HEK293 (cell line): ENCODE measurements at regions not wholly inside any gene's neighbourhood (a gene's known extent, or its start where the extent isn't known, plus 50 kb on each side); places are given as distances from the start of the nearest gene placed in this dataset.

Experiments
- CTCF ChIA-PET: fragments of 350-600 bp; formaldehyde crosslinking; extraction: SDS; loops from one replicate; lab custom pipeline; 2021; ENCODE audit warnings: antibody characterized with exemption; lab: Yijun Ruan, JAX
- POLR2A ChIA-PET: fragments of 300-600 bp; formaldehyde crosslinking; extraction: SDS; loops from one replicate; lab custom pipeline; 2020; ENCODE audit warnings: antibody characterized with exemption, inconsistent platforms; lab: Yijun Ruan, JAX
- H3K27ac ChIP-seq: fragments of 200-500 bp; sonication (Bioruptor generic); 2 replicates; pipeline ENCODE4 v1.5.1; 2014; ENCODE audit warnings: low read depth, low read length, control low read depth, inconsistent platforms; ENCODE audit errors: extremely low read depth
- H3K36me3 ChIP-seq, 2 experiments: fragments of 200-500 bp in 1 of 2; sonication (Bioruptor generic) in 1 of 2; 1 replicate in 1 of 2; 2 replicates in 1 of 2; pipeline ENCODE4 v1.5.1; 2014 to 2017; ENCODE audit warnings: inconsistent platforms in 2 of 2, low read length in 2 of 2; ENCODE audit not compliant: control insufficient read depth in 2 of 2, insufficient read depth in 1 of 2
- H3K4me1 ChIP-seq: fragments of 200-500 bp; sonication (Bioruptor generic); 2 replicates; pipeline ENCODE4 v1.5.1; 2014; ENCODE audit warnings: mild to moderate bottlenecking, low read length, inconsistent platforms; ENCODE audit not compliant: control insufficient read depth, insufficient read depth
- H3K4me3 ChIP-seq: 2 replicates; pipeline ENCODE4 v1.5.1; 2011; ENCODE audit warnings: low read depth, mild to moderate bottlenecking, control low read depth, low read length, moderate library complexity
- H3K9me3 ChIP-seq: fragments of 200-500 bp; sonication (Bioruptor generic); 2 replicates; pipeline ENCODE4 v1.5.1; 2014; ENCODE audit warnings: low read depth, low read length, inconsistent platforms; ENCODE audit not compliant: control insufficient read depth, insufficient read depth
- FEZF1 ChIP-seq: fragments of 450-650 bp; formaldehyde crosslinking; IDR thresholded peaks from 2 replicates; pipeline ENCODE4 v1.5.1; 2016; ENCODE audit warnings: missing biosample characterization, missing genetic modification characterization
- HOXD13 ChIP-seq: sonication (generic); formaldehyde crosslinking; IDR thresholded peaks from 2 replicates; pipeline ENCODE4 v1.8.0; 2022; ENCODE audit warnings: missing genetic modification reagents, borderline replicate concordance
- RBAK ChIP-seq: fragments of 450-650 bp; formaldehyde crosslinking; IDR thresholded peaks from 2 replicates; pipeline ENCODE4 v1.5.1; 2016; ENCODE audit warnings: missing biosample characterization, missing genetic modification characterization
- SP2 ChIP-seq: fragments of 450-650 bp; formaldehyde crosslinking; IDR thresholded peaks from 2 replicates; pipeline ENCODE4 v1.5.1; 2016; ENCODE audit warnings: missing biosample characterization, missing genetic modification characterization
- ZBTB1 ChIP-seq: fragments of 450-650 bp; formaldehyde crosslinking; IDR thresholded peaks from 2 replicates; pipeline ENCODE4 v1.5.1; 2016; ENCODE audit warnings: missing biosample characterization, missing genetic modification characterization
- ZBTB17 ChIP-seq: fragments of 450-650 bp; formaldehyde crosslinking; IDR thresholded peaks from 2 replicates; pipeline ENCODE4 v1.5.1; 2016; ENCODE audit warnings: missing biosample characterization, missing genetic modification characterization
- ZFP37 ChIP-seq: fragments of 450-650 bp; formaldehyde crosslinking; IDR thresholded peaks from 2 replicates; pipeline ENCODE4 v1.5.1; 2016; ENCODE audit warnings: missing biosample characterization, missing genetic modification characterization
- ZNF112 ChIP-seq: fragments of 450-650 bp; formaldehyde crosslinking; IDR thresholded peaks from 2 replicates; pipeline ENCODE4 v1.5.0; 2017; ENCODE audit warnings: missing biosample characterization, missing genetic modification characterization
- ZNF169 ChIP-seq: fragments of 450-650 bp; formaldehyde crosslinking; IDR thresholded peaks from 2 replicates; pipeline ENCODE4 v1.5.1; 2016; ENCODE audit warnings: missing biosample characterization, missing genetic modification characterization
- ZNF302 ChIP-seq: fragments of 450-650 bp; formaldehyde crosslinking; IDR thresholded peaks from 2 replicates; pipeline ENCODE4 v1.5.1; 2016; ENCODE audit warnings: missing biosample characterization, missing genetic modification characterization, low read depth
- ZNF341 ChIP-seq: fragments of 450-650 bp; formaldehyde crosslinking; IDR thresholded peaks from 2 replicates; pipeline ENCODE4; 2016; ENCODE audit warnings: low read depth, missing biosample characterization, missing genetic modification characterization
- ZNF391 ChIP-seq: fragments of 450-650 bp; formaldehyde crosslinking; IDR thresholded peaks from 2 replicates; pipeline ENCODE4 v1.5.1; 2016; ENCODE audit warnings: low read depth, missing biosample characterization, missing genetic modification characterization, borderline replicate concordance
- ZNF473 ChIP-seq: fragments of 450-650 bp; formaldehyde crosslinking; IDR thresholded peaks from 2 replicates; pipeline ENCODE4 v1.5.1; 2017; ENCODE audit warnings: missing biosample characterization, missing genetic modification characterization
- ZNF555 ChIP-seq: fragments of 450-650 bp; formaldehyde crosslinking; conservative IDR thresholded peaks from 2 replicates; pipeline ENCODE4 v1.5.1; 2017; ENCODE audit warnings: missing biosample characterization, mild to moderate bottlenecking, missing genetic modification characterization, inconsistent platforms
- ZNF664 ChIP-seq: fragments of 450-650 bp; formaldehyde crosslinking; IDR thresholded peaks from 2 replicates; pipeline ENCODE4 v1.5.1; 2016; ENCODE audit warnings: missing biosample characterization, missing genetic modification characterization
- ZNF747 ChIP-seq: fragments of 450-650 bp; formaldehyde crosslinking; IDR thresholded peaks from 2 replicates; pipeline ENCODE4 v1.5.1; 2016; ENCODE audit warnings: missing biosample characterization, missing genetic modification characterization
- ZNF785 ChIP-seq: fragments of 450-650 bp; formaldehyde crosslinking; IDR thresholded peaks from 2 replicates; pipeline ENCODE4 v1.5.1; 2016; ENCODE audit warnings: missing biosample characterization, missing genetic modification characterization
- TF ChIP-seq, protein P1 (sequence below): sonication (generic); formaldehyde crosslinking; IDR thresholded peaks from 2 replicates; pipeline ENCODE4 v1.8.1; 2022; ENCODE audit warnings: mild to moderate bottlenecking, moderate library complexity, missing genetic modification reagents
- TF ChIP-seq, protein P2 (sequence below): fragments of 450-650 bp; formaldehyde crosslinking; IDR thresholded peaks from 2 replicates; pipeline ENCODE4 v1.5.1; 2016; ENCODE audit warnings: missing biosample characterization, missing genetic modification characterization
- TF ChIP-seq, protein P3 (sequence below): fragments of 450-650 bp; formaldehyde crosslinking; IDR thresholded peaks from 2 replicates; pipeline ENCODE4 v1.5.1; 2016; ENCODE audit warnings: missing biosample characterization, missing genetic modification characterization
- TF ChIP-seq, protein P4 (sequence below): fragments of 450-650 bp; IDR thresholded peaks from 2 replicates; pipeline ENCODE4 v1.5.1; 2018; ENCODE audit warnings: missing biosample characterization, missing genetic modification characterization
- TF ChIP-seq, protein P5 (sequence below): IDR thresholded peaks from 2 replicates; pipeline ENCODE4 v1.6.1; 2011; ENCODE audit warnings: mild to moderate bottlenecking, low read depth, low read length, borderline replicate concordance

DNA sequence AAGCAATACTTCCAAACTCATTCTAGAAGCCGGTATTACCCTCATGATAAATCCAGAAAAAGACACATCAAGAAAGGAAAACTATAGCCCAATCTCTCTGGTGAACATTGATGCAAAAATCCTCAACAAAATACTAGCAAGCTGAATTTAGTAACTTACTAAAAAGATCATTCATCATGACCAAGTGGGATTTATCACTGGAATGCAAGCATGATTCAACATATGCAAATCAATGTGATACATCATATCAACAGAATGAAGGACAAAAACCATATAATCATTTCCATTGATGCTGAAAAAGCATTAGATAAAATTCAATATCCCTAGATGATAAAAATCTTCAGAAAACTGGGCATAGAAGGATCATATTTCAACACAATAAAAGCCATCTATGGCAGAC, 402.9 kb downstream of the TGFB2 start:
- Histone ChIP-seq H3K9me3 (no peaks in the 10 kb centered on the region), H3K27ac (no peak overlapping the region), H3K36me3 (no peaks in the 10 kb centered on the region), H3K4me1 (no peaks in the 10 kb centered on the region), H3K4me3 (no peak overlapping the region)
- TF ChIP-seq ZNF785 (tag by site-specific recombination) (no peak), ZFP37 (tag by site-specific recombination) (no peak), ZNF747 (tag by site-specific recombination) (no peak)
- TF ChIP-seq, protein P1, sequence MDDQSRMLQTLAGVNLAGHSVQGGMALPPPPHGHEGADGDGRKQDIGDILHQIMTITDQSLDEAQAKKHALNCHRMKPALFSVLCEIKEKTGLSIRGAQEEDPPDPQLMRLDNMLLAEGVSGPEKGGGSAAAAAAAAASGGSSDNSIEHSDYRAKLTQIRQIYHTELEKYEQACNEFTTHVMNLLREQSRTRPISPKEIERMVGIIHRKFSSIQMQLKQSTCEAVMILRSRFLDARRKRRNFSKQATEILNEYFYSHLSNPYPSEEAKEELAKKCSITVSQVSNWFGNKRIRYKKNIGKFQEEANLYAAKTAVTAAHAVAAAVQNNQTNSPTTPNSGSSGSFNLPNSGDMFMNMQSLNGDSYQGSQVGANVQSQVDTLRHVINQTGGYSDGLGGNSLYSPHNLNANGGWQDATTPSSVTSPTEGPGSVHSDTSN: no peak
- TF ChIP-seq, protein P2, sequence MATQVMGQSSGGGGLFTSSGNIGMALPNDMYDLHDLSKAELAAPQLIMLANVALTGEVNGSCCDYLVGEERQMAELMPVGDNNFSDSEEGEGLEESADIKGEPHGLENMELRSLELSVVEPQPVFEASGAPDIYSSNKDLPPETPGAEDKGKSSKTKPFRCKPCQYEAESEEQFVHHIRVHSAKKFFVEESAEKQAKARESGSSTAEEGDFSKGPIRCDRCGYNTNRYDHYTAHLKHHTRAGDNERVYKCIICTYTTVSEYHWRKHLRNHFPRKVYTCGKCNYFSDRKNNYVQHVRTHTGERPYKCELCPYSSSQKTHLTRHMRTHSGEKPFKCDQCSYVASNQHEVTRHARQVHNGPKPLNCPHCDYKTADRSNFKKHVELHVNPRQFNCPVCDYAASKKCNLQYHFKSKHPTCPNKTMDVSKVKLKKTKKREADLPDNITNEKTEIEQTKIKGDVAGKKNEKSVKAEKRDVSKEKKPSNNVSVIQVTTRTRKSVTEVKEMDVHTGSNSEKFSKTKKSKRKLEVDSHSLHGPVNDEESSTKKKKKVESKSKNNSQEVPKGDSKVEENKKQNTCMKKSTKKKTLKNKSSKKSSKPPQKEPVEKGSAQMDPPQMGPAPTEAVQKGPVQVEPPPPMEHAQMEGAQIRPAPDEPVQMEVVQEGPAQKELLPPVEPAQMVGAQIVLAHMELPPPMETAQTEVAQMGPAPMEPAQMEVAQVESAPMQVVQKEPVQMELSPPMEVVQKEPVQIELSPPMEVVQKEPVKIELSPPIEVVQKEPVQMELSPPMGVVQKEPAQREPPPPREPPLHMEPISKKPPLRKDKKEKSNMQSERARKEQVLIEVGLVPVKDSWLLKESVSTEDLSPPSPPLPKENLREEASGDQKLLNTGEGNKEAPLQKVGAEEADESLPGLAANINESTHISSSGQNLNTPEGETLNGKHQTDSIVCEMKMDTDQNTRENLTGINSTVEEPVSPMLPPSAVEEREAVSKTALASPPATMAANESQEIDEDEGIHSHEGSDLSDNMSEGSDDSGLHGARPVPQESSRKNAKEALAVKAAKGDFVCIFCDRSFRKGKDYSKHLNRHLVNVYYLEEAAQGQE (tag by site-specific recombination): no peak
- TF ChIP-seq, protein P3, sequence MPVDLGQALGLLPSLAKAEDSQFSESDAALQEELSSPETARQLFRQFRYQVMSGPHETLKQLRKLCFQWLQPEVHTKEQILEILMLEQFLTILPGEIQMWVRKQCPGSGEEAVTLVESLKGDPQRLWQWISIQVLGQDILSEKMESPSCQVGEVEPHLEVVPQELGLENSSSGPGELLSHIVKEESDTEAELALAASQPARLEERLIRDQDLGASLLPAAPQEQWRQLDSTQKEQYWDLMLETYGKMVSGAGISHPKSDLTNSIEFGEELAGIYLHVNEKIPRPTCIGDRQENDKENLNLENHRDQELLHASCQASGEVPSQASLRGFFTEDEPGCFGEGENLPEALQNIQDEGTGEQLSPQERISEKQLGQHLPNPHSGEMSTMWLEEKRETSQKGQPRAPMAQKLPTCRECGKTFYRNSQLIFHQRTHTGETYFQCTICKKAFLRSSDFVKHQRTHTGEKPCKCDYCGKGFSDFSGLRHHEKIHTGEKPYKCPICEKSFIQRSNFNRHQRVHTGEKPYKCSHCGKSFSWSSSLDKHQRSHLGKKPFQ: no peak
- ChIA-PET CTCF (no interaction called here), POLR2A (no interaction called here)

DNA sequence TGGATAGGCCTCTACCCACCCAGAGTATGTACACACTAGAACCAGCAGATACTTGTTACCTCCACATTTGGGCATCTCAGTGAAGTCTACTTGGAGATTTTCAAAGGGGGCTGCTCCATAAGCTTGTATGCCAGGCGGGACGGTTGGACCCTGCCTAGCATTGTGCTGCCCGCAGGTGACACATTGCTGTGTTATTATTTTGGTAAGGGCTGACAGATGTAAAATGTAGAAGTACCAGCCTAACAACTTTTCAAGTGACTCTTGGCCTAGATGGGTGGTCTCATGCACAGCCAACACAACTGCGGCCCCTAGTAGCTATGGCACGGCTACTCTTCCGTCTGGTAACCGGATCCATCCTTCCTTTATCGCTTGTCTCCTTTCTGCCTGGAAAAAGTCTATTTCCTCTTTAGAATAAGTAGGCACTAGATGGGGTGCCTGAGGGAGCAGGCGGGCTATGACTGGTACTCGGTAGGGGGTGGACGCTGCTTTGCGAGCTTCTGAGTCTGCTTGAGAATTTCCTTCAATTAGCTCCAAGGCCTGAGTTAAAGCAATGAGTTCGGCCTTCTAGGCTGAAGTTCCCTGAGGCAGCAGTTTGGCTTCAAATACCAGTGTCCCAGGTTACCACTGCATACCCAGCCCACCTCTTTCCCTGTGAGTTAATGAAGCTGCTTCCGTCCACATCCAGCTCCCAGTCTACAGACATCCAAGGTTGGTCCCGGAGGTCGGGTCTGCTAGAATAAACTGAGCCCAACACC, 405.3 kb downstream of the TGFB2 start:
- CTCF ChIA-PET: interaction anchor here (0.6 to 1.1 kb wide), 2 partner anchors 13 to 230 kb away, joined by 3 to 5 read pairs; no protein-coding TSS in a partner anchor
- H3K4me1 ChIP-seq: no peaks in the 10 kb centered on the region
- POLR2A ChIA-PET: no interaction called here
- TF ChIP-seq FEZF1 (no peak), ZNF302 (no peak), HOXD13 (CRISPR knock-in tag) (no peak), ZNF341 (tag by site-specific recombination) (no peak), SP2 (tag by site-specific recombination) (no peak), ZBTB1 (tag by site-specific recombination) (no peak), RBAK (tag by site-specific recombination) (no peak), ZNF112 (tag by site-specific recombination) (no peak), ZNF169 (tag by site-specific recombination) (no peak), ZBTB17 (tag by site-specific recombination) (no peak), ZNF555 (no peak), ZNF473 (tag by site-specific recombination) (no peak), ZNF664 (tag by site-specific recombination) (no peak), ZNF391 (tag by site-specific recombination) (no peak)
- TF ChIP-seq, protein P4, sequence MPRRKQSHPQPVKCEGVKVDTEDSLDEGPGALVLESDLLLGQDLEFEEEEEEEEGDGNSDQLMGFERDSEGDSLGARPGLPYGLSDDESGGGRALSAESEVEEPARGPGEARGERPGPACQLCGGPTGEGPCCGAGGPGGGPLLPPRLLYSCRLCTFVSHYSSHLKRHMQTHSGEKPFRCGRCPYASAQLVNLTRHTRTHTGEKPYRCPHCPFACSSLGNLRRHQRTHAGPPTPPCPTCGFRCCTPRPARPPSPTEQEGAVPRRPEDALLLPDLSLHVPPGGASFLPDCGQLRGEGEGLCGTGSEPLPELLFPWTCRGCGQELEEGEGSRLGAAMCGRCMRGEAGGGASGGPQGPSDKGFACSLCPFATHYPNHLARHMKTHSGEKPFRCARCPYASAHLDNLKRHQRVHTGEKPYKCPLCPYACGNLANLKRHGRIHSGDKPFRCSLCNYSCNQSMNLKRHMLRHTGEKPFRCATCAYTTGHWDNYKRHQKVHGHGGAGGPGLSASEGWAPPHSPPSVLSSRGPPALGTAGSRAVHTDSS: no peak
- TF ChIP-seq, protein P3: no peak
- TF ChIP-seq, protein P5, sequence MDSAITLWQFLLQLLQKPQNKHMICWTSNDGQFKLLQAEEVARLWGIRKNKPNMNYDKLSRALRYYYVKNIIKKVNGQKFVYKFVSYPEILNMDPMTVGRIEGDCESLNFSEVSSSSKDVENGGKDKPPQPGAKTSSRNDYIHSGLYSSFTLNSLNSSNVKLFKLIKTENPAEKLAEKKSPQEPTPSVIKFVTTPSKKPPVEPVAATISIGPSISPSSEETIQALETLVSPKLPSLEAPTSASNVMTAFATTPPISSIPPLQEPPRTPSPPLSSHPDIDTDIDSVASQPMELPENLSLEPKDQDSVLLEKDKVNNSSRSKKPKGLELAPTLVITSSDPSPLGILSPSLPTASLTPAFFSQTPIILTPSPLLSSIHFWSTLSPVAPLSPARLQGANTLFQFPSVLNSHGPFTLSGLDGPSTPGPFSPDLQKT: no peak
- no peak overlapping the region for H3K4me3 ChIP-seq
- no peaks in the 10 kb centered on the region for H3K36me3 ChIP-seq
- no peak overlapping the region for H3K27ac ChIP-seq
- no peaks in the 10 kb centered on the region for H3K9me3 ChIP-seq
